Suprapubic skin (tissue), 2 donors: ENCODE measurements at regions not wholly inside any gene's neighbourhood (a gene's known extent, or its start where the extent isn't known, plus 50 kb on each side); places are given as distances from the start of the nearest gene placed in this dataset.

Source experiments
- EP300 ChIP-seq: sonication (generic); formaldehyde crosslinking; IDR thresholded peaks from one replicate; pipeline ENCODE4 v1.6.1; 2017; ENCODE audit warnings: antibody characterized with exemption
- POLR2A ChIP-seq, 2 donors: fragments of 450-650 bp; IDR thresholded peaks; one replicate each; pipeline ENCODE4 v1.6.1; 2017; ENCODE audit warnings: antibody characterized with exemption in 2 of 2, mild to moderate bottlenecking in 2 of 2, moderate library complexity in 2 of 2

- TF ChIP-seq EP300 = no peak
- no peak for TF ChIP-seq POLR2A (IDR thresholded peaks at IDR 0.05)
These were observed 217.8 kb upstream of the EGLN3 start for GRCh38 chr14:34168656-34169055.
